DOHH2 (cell line): ENCODE measurements at regions not wholly inside any gene's neighbourhood (a gene's known extent, or its start where the extent isn't known, plus 50 kb on each side); places are given as distances from the start of the nearest gene placed in this dataset.

Experiments used
- H3F3A ChIP-seq: fragments of 200-600 bp; sonication (generic), shearing (Covaris generic); 2 replicates; pipeline ENCODE4 v1.6.0; 2016; ENCODE audit warnings: antibody characterized with exemption, mild to moderate bottlenecking; ENCODE audit not compliant: control insufficient read depth, insufficient read depth
- H3K27ac ChIP-seq: fragments of 200-600 bp; sonication (generic); 2 replicates; pipeline ENCODE4 v1.5.1; 2014; ENCODE audit warnings: low read depth, mild to moderate bottlenecking, low read length, moderate library complexity
- H3K27me3 ChIP-seq: fragments of 200-600 bp; sonication (generic); 2 replicates; pipeline ENCODE4 v1.6.1; 2014; ENCODE audit warnings: mild to moderate bottlenecking, low read length, mixed read lengths; ENCODE audit not compliant: control insufficient read depth
- H3K36me3 ChIP-seq: fragments of 200-600 bp; sonication (generic); 2 replicates; pipeline ENCODE4 v1.6.1; 2014; ENCODE audit warnings: mild to moderate bottlenecking, low read length, moderate library complexity, mixed read lengths; ENCODE audit not compliant: control insufficient read depth
- H3K4me1 ChIP-seq: fragments of 200-600 bp; sonication (generic); 2 replicates; pipeline ENCODE4 v1.6.1; 2014; ENCODE audit warnings: mild to moderate bottlenecking, low read length, mixed read lengths; ENCODE audit not compliant: control insufficient read depth
- H3K4me2 ChIP-seq: fragments of 200-600 bp; sonication (generic); 2 replicates; pipeline ENCODE4 v1.6.0; 2014; ENCODE audit warnings: mild to moderate bottlenecking, low read length, moderate library complexity
- H3K4me3 ChIP-seq: fragments of 200-600 bp; sonication (generic); 2 replicates; pipeline ENCODE4 v1.5.1; 2014; ENCODE audit warnings: mild to moderate bottlenecking, low read length, mixed read lengths
- H3K79me2 ChIP-seq: fragments of 200-600 bp; sonication (generic); 2 replicates; pipeline ENCODE4 v1.6.1; 2014; ENCODE audit warnings: mild to moderate bottlenecking, low read length, mixed read lengths; ENCODE audit not compliant: control insufficient read depth
- H3K9me2 ChIP-seq: fragments of 200-600 bp; sonication (generic); replicated peaks from 2 replicates; pipeline ENCODE4 v1.6.1; 2014; ENCODE audit warnings: mild to moderate bottlenecking, low read length, mixed read lengths; ENCODE audit not compliant: control insufficient read depth
- H3K9me3 ChIP-seq: fragments of 200-600 bp; sonication (generic); 2 replicates; pipeline ENCODE4 v1.6.1; 2014; ENCODE audit warnings: antibody characterized with exemption, low read length, mixed read lengths; ENCODE audit not compliant: control insufficient read depth, insufficient read depth
- H4K20me1 ChIP-seq: fragments of 200-600 bp; sonication (generic); 2 replicates; pipeline ENCODE4 v1.6.0; 2014; ENCODE audit warnings: low read depth, mild to moderate bottlenecking, antibody characterized with exemption, low read length, moderate library complexity; ENCODE audit not compliant: control insufficient read depth, insufficient read depth
- EZH2phosphoT487 ChIP-seq: fragments of 200-600 bp; sonication (generic); IDR thresholded peaks from 2 replicates; pipeline ENCODE4 v1.6.1; 2017; ENCODE audit warnings: borderline replicate concordance, mild to moderate bottlenecking, antibody characterized with exemption, low read length, moderate library complexity, mixed read lengths
- TF ChIP-seq, protein P1 (sequence below): fragments of 200-600 bp; sonication (generic); IDR thresholded peaks from one replicate; pipeline ENCODE4 v1.5.1; 2014; ENCODE audit warnings: antibody characterized with exemption, mild to moderate bottlenecking, low read depth, low read length; ENCODE audit not compliant: poor library complexity, severe bottlenecking

DNA sequence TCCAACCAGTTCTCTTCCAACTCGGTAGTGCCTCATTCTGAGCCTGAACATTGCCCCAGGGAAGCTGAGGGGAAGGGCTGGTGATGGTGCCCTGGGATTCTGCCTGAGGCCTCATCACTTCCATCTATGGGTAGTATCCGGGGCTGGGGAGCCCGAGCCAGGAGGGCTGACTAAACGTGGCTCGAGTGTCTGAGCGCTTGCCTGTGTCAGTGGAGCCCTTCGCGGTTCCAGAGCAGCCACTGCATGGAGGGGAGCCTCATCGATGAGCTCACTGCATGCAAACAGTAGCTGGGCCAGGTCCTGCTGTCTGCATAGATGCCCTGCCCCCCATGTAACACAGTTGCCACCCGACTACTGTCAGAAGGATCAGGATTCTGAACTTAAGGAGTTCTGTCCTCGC is 129.3 kb downstream of the GLI2 start:
- H4K20me1 ChIP-seq, result no peaks in the 10 kb centered on the region
- no peaks in the 10 kb centered on the region for H3K9me3 ChIP-seq
- no peaks in the 10 kb centered on the region for H3K9me2 ChIP-seq
- no peaks in the 10 kb centered on the region for H3K4me1 ChIP-seq
- H3F3A ChIP-seq, result no peaks in the 10 kb centered on the region
- no peak overlapping the region for H3K27ac ChIP-seq
- H3K27me3 ChIP-seq, result no peaks in the 10 kb centered on the region
- no peaks in the 10 kb centered on the region for H3K36me3 ChIP-seq
- no peaks in the 10 kb centered on the region for H3K79me2 ChIP-seq
- TF ChIP-seq, protein P1, sequence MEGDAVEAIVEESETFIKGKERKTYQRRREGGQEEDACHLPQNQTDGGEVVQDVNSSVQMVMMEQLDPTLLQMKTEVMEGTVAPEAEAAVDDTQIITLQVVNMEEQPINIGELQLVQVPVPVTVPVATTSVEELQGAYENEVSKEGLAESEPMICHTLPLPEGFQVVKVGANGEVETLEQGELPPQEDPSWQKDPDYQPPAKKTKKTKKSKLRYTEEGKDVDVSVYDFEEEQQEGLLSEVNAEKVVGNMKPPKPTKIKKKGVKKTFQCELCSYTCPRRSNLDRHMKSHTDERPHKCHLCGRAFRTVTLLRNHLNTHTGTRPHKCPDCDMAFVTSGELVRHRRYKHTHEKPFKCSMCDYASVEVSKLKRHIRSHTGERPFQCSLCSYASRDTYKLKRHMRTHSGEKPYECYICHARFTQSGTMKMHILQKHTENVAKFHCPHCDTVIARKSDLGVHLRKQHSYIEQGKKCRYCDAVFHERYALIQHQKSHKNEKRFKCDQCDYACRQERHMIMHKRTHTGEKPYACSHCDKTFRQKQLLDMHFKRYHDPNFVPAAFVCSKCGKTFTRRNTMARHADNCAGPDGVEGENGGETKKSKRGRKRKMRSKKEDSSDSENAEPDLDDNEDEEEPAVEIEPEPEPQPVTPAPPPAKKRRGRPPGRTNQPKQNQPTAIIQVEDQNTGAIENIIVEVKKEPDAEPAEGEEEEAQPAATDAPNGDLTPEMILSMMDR, result no peak
- TF ChIP-seq EZH2phosphoT487, result no peak
- no peak overlapping the region for H3K4me3 ChIP-seq
- H3K4me2 ChIP-seq, result no peak overlapping the region

DNA sequence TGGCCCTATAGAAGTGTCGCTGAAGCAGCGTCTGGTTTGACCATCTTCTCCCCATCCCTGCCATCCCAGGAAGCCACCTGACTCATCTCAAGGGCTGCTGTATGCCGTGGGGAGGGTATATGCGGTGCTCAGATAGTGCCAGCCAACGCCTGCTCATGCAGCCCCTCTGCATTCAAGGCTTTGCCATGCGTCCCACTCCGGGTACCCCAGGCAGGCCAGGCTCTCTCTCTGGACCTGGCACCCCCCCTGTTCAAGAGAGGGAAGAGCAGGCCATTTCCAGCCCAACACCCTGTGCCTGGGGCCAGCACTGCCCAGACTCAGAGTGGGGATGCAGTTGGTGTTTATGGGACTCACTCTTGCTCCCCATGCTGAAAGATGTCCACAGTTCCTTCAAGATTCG is 130.0 kb downstream of the GLI2 start:
- Histone ChIP-seq H3K4me1 (no peaks in the 10 kb centered on the region), H3K79me2 (no peaks in the 10 kb centered on the region), H4K20me1 (no peaks in the 10 kb centered on the region)

DNA sequence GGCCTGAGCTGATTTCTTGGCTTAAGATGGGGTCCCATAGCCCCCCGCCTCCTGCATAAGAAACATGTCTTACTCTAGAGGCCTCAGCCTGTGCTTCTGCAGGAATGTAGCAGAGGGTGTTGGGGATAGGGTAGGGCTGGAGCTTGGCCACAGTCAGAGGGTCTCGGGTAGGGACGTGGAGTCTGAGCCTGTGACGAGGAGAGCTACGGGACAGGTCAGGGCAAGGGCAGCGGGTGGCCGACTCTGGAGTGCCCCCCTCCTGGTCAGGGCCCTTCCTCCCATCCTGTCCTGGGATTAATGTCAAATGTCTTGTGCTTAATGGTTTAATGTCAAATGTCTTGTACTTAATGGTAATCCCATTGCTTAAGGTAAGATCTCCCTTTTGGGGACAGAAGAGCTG is 130.4 kb downstream of the GLI2 start:
- Histone ChIP-seq H3K27ac (no peak overlapping the region), H3K79me2 (no peaks in the 10 kb centered on the region), H4K20me1 (no peaks in the 10 kb centered on the region), H3K4me1 (no peaks in the 10 kb centered on the region), H3K27me3 (no peaks in the 10 kb centered on the region), H3K4me3 (no peak overlapping the region), H3K9me2 (no peaks in the 10 kb centered on the region), H3F3A (no peaks in the 10 kb centered on the region), H3K4me2 (no peak overlapping the region), H3K9me3 (no peaks in the 10 kb centered on the region), H3K36me3 (no peaks in the 10 kb centered on the region)
- no peak for TF ChIP-seq EZH2phosphoT487
- TF ChIP-seq, protein P1, result no peak

More for the DNA sequence above, 130.0 kb downstream of the GLI2 start:
- TF ChIP-seq EZH2phosphoT487, result no peak
- TF ChIP-seq, protein P1, result no peak
- H3K4me2 ChIP-seq, result no peak overlapping the region
- H3K27ac ChIP-seq, result no peak overlapping the region
- no peaks in the 10 kb centered on the region for H3K9me3 ChIP-seq
- no peaks in the 10 kb centered on the region for H3K9me2 ChIP-seq
- no peak overlapping the region for H3K4me3 ChIP-seq
- no peaks in the 10 kb centered on the region for H3K27me3 ChIP-seq
- no peaks in the 10 kb centered on the region for H3K36me3 ChIP-seq
- no peaks in the 10 kb centered on the region for H3F3A ChIP-seq
